ENCODE measurements at regions not wholly inside any gene's neighbourhood (a gene's known extent, or its start where the extent isn't known, plus 50 kb on each side); places are given as distances from the start of the nearest gene placed in this dataset.

DNA sequence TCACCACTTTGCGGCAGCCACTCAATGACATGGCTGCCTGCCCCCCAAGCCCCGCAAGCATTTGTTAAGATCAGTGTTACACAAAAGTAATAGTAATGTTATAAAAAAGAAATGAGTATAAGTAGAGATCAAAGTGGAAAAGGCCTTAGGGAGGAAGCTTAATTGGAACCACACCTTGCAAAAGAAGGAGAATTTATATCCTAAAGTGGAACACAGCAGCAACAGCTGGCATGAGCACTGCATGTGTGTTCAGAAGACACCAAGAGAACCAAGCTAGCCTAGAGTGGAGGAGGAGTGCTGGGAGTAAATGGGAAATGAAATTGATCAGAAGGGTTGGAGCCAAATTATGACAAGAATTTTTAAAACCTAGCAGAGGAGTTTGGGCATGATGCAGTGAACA is 73.1 kb upstream of the STK17B start:
- DNase-seq (ENCODE audit: extremely low read depth in 1 of 4, low spot score in 3 of 4): no peak
- ChIA-PET POLR2A (interaction anchor here (1.7 kb wide), 1 partner anchor 14 kb away, joined by 5 read pairs; no protein-coding TSS in a partner anchor), CTCF (ENCODE audit: low intra/inter-chr PET ratio) (no interaction called here)
- Histone ChIP-seq H3K27me3 (ENCODE audit: control insufficient read depth in 2 of 2, insufficient read depth in 2 of 2, low read length in 2 of 2) (no peaks in the 10 kb centered on the region), H3K4me1 (replicated peaks in 1 of 2; ENCODE audit: control insufficient read depth in 2 of 2, insufficient read depth in 2 of 2, low read length in 2 of 2) (peaks cover 0 to 5% of the 10 kb centered on the region in 2 experiments; a peak in 2 of 5 replicates), H2AFZ (ENCODE audit: low read depth, low read length) (no peak overlapping the region), H3K4me2 (ENCODE audit: insufficient read depth, low read length) (no peak overlapping the region), H3K9ac (ENCODE audit: insufficient read depth in 1 of 2, low read depth in 2 of 2, low read length in 2 of 2) (no peak overlapping the region), H3K4me3 (no peak overlapping the region), H4K20me1 (replicated peaks; ENCODE audit: control insufficient read depth, insufficient read depth, low read length) (no peaks in the 10 kb centered on the region), H3K9me1 (ENCODE audit: control insufficient read depth, insufficient read depth, low read length) (no peaks in the 10 kb centered on the region), H3K36me3 (ENCODE audit: control insufficient read depth, insufficient read depth, low read length) (no peaks in the 10 kb centered on the region), H3K79me2 (ENCODE audit: control insufficient read depth, insufficient read depth, low read length) (no peaks in the 10 kb centered on the region), H3K9me3 (replicated peaks; ENCODE audit: control insufficient read depth, insufficient read depth, low read depth, low read length) (no peaks in the 10 kb centered on the region), H3K27ac (ENCODE audit: extremely low read depth, low read depth, low read length) (no peak overlapping the region)
- no peak for FAIRE-seq
- intact Hi-C loops (cut with micrococcal nuclease) (no loop called here), in situ Hi-C loops (cut with MboI) (no loop called here)
- no TSS peak for BruUV-seq (replicated peaks)
- WGBS (ENCODE audit: insufficient coverage, low coverage, missing lambda C conversion rate): 89% methylated on average over 2 of the region's 2 CpGs
- no peak for ATAC-seq
- TF ChIP-seq ESRRB (CRISPR knock-in tag; IDR thresholded peaks at IDR 0.05; ENCODE audit: borderline replicate concordance) (no peak), ZC3H8 (IDR thresholded peaks at IDR 0.05) (no peak), TOE1 (IDR thresholded peaks at IDR 0.05; ENCODE audit: borderline replicate concordance) (no peak), TOE1 (CRISPR knock-in tag; IDR thresholded peaks at IDR 0.05; ENCODE audit: borderline replicate concordance, low read depth) (no peak), CBX5 (IDR thresholded peaks at IDR 0.05; ENCODE audit: borderline replicate concordance, low read depth) (no peak), RBFOX2 (IDR thresholded peaks at IDR 0.05; ENCODE audit: low read depth, low read length) (no peak), THRAP3 (IDR thresholded peaks at IDR 0.05; ENCODE audit: borderline replicate concordance) (no peak), NFE2L1 (tag; IDR thresholded peaks at IDR 0.05; ENCODE audit: borderline replicate concordance, low read depth) (no peak), ZNF316 (IDR thresholded peaks at IDR 0.05) (no peak), ZKSCAN1 (IDR thresholded peaks at IDR 0.05; ENCODE audit: low read depth, low read length) (no peak), ZNF696 (CRISPR knock-in tag; conservative IDR thresholded peaks at IDR 0.05) (no peak), ELF2 (CRISPR knock-in tag; IDR thresholded peaks at IDR 0.05) (no peak)
- TF ChIP-seq, protein P1, sequence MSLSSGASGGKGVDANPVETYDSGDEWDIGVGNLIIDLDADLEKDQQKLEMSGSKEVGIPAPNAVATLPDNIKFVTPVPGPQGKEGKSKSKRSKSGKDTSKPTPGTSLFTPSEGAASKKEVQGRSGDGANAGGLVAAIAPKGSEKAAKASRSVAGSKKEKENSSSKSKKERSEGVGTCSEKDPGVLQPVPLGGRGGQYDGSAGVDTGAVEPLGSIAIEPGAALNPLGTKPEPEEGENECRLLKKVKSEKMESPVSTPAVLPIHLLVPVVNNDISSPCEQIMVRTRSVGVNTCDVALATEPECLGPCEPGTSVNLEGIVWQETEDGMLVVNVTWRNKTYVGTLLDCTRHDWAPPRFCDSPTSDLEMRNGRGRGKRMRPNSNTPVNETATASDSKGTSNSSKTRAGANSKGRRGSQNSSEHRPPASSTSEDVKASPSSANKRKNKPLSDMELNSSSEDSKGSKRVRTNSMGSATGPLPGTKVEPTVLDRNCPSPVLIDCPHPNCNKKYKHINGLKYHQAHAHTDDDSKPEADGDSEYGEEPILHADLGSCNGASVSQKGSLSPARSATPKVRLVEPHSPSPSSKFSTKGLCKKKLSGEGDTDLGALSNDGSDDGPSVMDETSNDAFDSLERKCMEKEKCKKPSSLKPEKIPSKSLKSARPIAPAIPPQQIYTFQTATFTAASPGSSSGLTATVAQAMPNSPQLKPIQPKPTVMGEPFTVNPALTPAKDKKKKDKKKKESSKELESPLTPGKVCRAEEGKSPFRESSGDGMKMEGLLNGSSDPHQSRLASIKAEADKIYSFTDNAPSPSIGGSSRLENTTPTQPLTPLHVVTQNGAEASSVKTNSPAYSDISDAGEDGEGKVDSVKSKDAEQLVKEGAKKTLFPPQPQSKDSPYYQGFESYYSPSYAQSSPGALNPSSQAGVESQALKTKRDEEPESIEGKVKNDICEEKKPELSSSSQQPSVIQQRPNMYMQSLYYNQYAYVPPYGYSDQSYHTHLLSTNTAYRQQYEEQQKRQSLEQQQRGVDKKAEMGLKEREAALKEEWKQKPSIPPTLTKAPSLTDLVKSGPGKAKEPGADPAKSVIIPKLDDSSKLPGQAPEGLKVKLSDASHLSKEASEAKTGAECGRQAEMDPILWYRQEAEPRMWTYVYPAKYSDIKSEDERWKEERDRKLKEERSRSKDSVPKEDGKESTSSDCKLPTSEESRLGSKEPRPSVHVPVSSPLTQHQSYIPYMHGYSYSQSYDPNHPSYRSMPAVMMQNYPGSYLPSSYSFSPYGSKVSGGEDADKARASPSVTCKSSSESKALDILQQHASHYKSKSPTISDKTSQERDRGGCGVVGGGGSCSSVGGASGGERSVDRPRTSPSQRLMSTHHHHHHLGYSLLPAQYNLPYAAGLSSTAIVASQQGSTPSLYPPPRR (CRISPR knock-in tag; IDR thresholded peaks at IDR 0.05; ENCODE audit: borderline replicate concordance): no peak
- TF ChIP-seq, protein P2, sequence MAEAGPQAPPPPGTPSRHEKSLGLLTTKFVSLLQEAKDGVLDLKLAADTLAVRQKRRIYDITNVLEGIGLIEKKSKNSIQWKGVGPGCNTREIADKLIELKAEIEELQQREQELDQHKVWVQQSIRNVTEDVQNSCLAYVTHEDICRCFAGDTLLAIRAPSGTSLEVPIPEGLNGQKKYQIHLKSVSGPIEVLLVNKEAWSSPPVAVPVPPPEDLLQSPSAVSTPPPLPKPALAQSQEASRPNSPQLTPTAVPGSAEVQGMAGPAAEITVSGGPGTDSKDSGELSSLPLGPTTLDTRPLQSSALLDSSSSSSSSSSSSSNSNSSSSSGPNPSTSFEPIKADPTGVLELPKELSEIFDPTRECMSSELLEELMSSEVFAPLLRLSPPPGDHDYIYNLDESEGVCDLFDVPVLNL (CRISPR knock-in tag; IDR thresholded peaks at IDR 0.05; ENCODE audit: low read depth): no peak
